ENCODE measurements at regions not wholly inside any gene's neighbourhood (a gene's known extent, or its start where the extent isn't known, plus 50 kb on each side); places are given as distances from the start of the nearest gene placed in this dataset.

GRCh38 chr4:128353791-128354190 is 66.2 kb upstream of the PGRMC2 start:
- no peak for TF ChIP-seq CTCF (IDR thresholded peaks at IDR 0.05; ENCODE audit: low read length)
- TF ChIP-seq EZH2 (IDR thresholded peaks at IDR 0.05; ENCODE audit: borderline replicate concordance, low read length): no peak
